Right renal cortex interstitium (tissue), 3 donors: ENCODE measurements at regions not wholly inside any gene's neighbourhood (a gene's known extent, or its start where the extent isn't known, plus 50 kb on each side); places are given as distances from the start of the nearest gene placed in this dataset.
"Not testable (repeated sequence)": the region's sequence is repeated elsewhere in the genome, so short reads cannot be mapped to it uniquely, and the experiment has no call there.

Experiments
- DNase-seq, 3 donors: peaks; one replicate each; pipeline ENCODE4 v3.0.0-alpha.2; 2013; ENCODE audit warnings: low read depth in 3 of 3, low spot score in 2 of 3

- no peak for DNase-seq
Measured at GRCh38 chr2:45123065-45123464, 113.8 kb upstream of the SIX2 start.

GRCh38 chr2:45121236-45121927 is 112.1 kb upstream of the SIX2 start:
- no peak for DNase-seq

- no peak for DNase-seq
Measured at GRCh38 chr2:45120546-45120945, 111.3 kb upstream of the SIX2 start.

GRCh38 chr2:45119855-45120254 is 110.6 kb upstream of the SIX2 start:
- DNase-seq: no peak

- no peak for DNase-seq
Measured at GRCh38 chr2:45119038-45119437, 109.8 kb upstream of the SIX2 start.

- no peak for DNase-seq
Measured at GRCh38 chr2:45117383-45117782, 108.1 kb upstream of the SIX2 start.

GRCh38 chr2:45115181-45115580 is 105.9 kb upstream of the SIX2 start:
- no peak for DNase-seq

GRCh38 chr2:45114221-45114955 is 105.1 kb upstream of the SIX2 start:
- no peak for DNase-seq

- no peak for DNase-seq
Measured at GRCh38 chr2:45112750-45113149, 103.5 kb upstream of the SIX2 start.

- DNase-seq: no peak
Measured at GRCh38 chr2:45105050-45105582, 95.9 kb upstream of the SIX2 start.

- DNase-seq: no peak
Measured at GRCh38 chr2:45104429-45104828, 95.2 kb upstream of the SIX2 start.

GRCh38 chr2:45103351-45104345 is 94.4 kb upstream of the SIX2 start:
- DNase-seq: no peak

GRCh38 chr2:45102579-45103117 is 93.4 kb upstream of the SIX2 start:
- no peak for DNase-seq

GRCh38 chr2:45102141-45102540 is 92.9 kb upstream of the SIX2 start:
- DNase-seq: no peak

- no peak for DNase-seq
Measured at GRCh38 chr2:45096996-45097395, 87.7 kb upstream of the SIX2 start.

- DNase-seq: not testable (repeated sequence)
Measured at GRCh38 chr2:45096038-45096437, 86.8 kb upstream of the SIX2 start.

- no peak for DNase-seq
Measured at GRCh38 chr2:45093663-45094062, 84.4 kb upstream of the SIX2 start.

GRCh38 chr2:45093181-45093580 is 83.9 kb upstream of the SIX2 start:
- DNase-seq: no peak

- DNase-seq: no peak
Measured at GRCh38 chr2:45089554-45090261, 80.5 kb upstream of the SIX2 start.

- no peak for DNase-seq
Measured at GRCh38 chr2:45085487-45085886, 76.2 kb upstream of the SIX2 start.
